Stimulated activated naive B cell treated with anti-CD40 and anti-IgM and Interleukin-4, amounts not matched to agents 10 μg/mL and 1 μg/mL and 100 μg/mL, for 72 hours (primary cell): ENCODE measurements at regions not wholly inside any gene's neighbourhood (a gene's known extent, or its start where the extent isn't known, plus 50 kb on each side); places are given as distances from the start of the nearest gene placed in this dataset.
A peak's percentile ranks its signal among the peaks of the same experiment; 100 is the strongest.
"Not testable (repeated sequence)": the region's sequence is repeated elsewhere in the genome, so short reads cannot be mapped to it uniquely, and the experiment has no call there.

Experiments used
- ATAC-seq, 2 donors: fragments of 150-1000 bp; cut with Tn5 transposase; replicated peaks; 2 replicates each; pipeline ENCODE4 v1.10.0; 2021; ENCODE audit warnings: moderate library complexity in 1 of 2
- DNase-seq: peaks from one replicate; pipeline ENCODE4 v3.0.0; 2021
- H3K27ac Mint-ChIP-seq: one replicate; pipeline ENCODE4 v1.8.0; 2022; ENCODE audit warnings: mild to moderate bottlenecking, mixed read lengths
- H3K27me3 Mint-ChIP-seq, 2 donors: one replicate each; pipeline ENCODE4 v1.8.0; 2022; ENCODE audit warnings: mixed read lengths in 2 of 2
- H3K36me3 Mint-ChIP-seq, 2 donors: one replicate each; pipeline ENCODE4 v1.8.0; 2022; ENCODE audit warnings: mixed read lengths in 2 of 2, mild to moderate bottlenecking in 1 of 2
- H3K4me1 Mint-ChIP-seq, 2 donors: one replicate each; pipeline ENCODE4 v1.8.0; 2022; ENCODE audit warnings: mixed read lengths in 2 of 2, mild to moderate bottlenecking in 1 of 2
- H3K4me3 Mint-ChIP-seq, 2 donors: one replicate each; pipeline ENCODE4 v1.8.0; 2022; ENCODE audit warnings: mild to moderate bottlenecking in 2 of 2, mixed read lengths in 2 of 2, moderate library complexity in 1 of 2
- H3K9me3 Mint-ChIP-seq, 2 donors: one replicate each; pipeline ENCODE4 v1.8.0; 2022; ENCODE audit warnings: mixed read lengths in 2 of 2, mild to moderate bottlenecking in 1 of 2

DNA sequence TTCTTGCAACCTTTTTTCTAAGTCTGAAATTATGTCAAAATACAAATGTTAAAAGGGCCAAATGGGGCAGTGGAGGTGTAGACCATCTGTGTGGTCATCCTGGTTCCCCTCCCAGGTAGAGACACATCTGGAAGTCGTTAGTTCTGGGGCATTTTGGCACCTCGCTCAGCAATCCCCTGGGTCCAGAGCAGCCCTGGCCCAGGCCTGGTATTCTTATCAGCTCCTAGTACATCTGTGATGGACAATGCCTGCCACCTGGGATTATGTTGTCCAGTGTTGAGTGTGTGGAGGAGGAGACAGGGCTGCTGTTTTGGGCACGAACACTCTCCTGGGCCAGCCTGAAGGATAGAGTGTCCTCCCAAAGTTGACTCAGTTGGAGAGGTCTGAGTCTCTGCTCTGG, 74.8 kb downstream of the GADD45G start:
- ATAC-seq (no peak), DNase-seq (no peak)
- Mint-ChIP-seq H3K9me3 (no peaks in the 10 kb centered on the region), H3K4me3 (no peak overlapping the region), H3K27me3 (no peaks in the 10 kb centered on the region), H3K36me3 (no peaks in the 10 kb centered on the region), H3K4me1 (peaks cover 4 to 7% of the 10 kb centered on the region in 2 donors), H3K27ac (no peak overlapping the region)

GRCh38 chr9:89680547-89681467, 76.0 kb downstream of the GADD45G start:
- H3K4me3 Mint-ChIP-seq, result no peak overlapping the region
- no peak for ATAC-seq
- no peak for DNase-seq
- H3K27me3 Mint-ChIP-seq, result no peaks in the 10 kb centered on the region
- peaks cover 4 to 7% of the 10 kb centered on the region in 2 donors for H3K4me1 Mint-ChIP-seq
- no peaks in the 10 kb centered on the region for H3K9me3 Mint-ChIP-seq
- H3K27ac Mint-ChIP-seq, result no peak overlapping the region
- H3K36me3 Mint-ChIP-seq, result no peaks in the 10 kb centered on the region

GRCh38 chr9:89681468-89681859, 76.7 kb downstream of the GADD45G start:
- not testable (repeated sequence) for H3K27me3 Mint-ChIP-seq, H3K36me3 Mint-ChIP-seq, H3K27ac Mint-ChIP-seq, DNase-seq, H3K9me3 Mint-ChIP-seq, H3K4me3 Mint-ChIP-seq, H3K4me1 Mint-ChIP-seq, ATAC-seq

GRCh38 chr9:89683626-89684025, 78.8 kb downstream of the GADD45G start:
- no peak overlapping the region for H3K27ac Mint-ChIP-seq
- DNase-seq (no peak), ATAC-seq (no peak)
- peaks cover 0 to 6% of the 10 kb centered on the region in 2 donors for H3K27me3 Mint-ChIP-seq
- H3K9me3 Mint-ChIP-seq, result no peaks in the 10 kb centered on the region
- no peaks in the 10 kb centered on the region for H3K36me3 Mint-ChIP-seq
- no peak overlapping the region for H3K4me3 Mint-ChIP-seq
- H3K4me1 Mint-ChIP-seq, result peaks cover 4 to 7% of the 10 kb centered on the region in 2 donors

- Mint-ChIP-seq H3K27ac (no peak overlapping the region), H3K36me3 (no peaks in the 10 kb centered on the region), H3K4me1 (peaks cover 4 to 7% of the 10 kb centered on the region in 2 donors), H3K4me3 (no peak overlapping the region), H3K27me3 (peaks cover 0 to 6% of the 10 kb centered on the region in 2 donors), H3K9me3 (no peaks in the 10 kb centered on the region)
- ATAC-seq, result no peak
- DNase-seq, result no peak
Observed at GRCh38 chr9:89684218-89684617, 79.4 kb downstream of the GADD45G start.

GRCh38 chr9:89684912-89685636, 80.3 kb downstream of the GADD45G start:
- peaks cover 3 to 6% of the 10 kb centered on the region in 2 donors for H3K4me1 Mint-ChIP-seq
- H3K27me3 Mint-ChIP-seq, result peaks cover 0 to 6% of the 10 kb centered on the region in 2 donors
- H3K9me3 Mint-ChIP-seq, result no peaks in the 10 kb centered on the region
- no peak overlapping the region for H3K27ac Mint-ChIP-seq
- no peak for ATAC-seq
- no peak for DNase-seq
- H3K36me3 Mint-ChIP-seq, result no peaks in the 10 kb centered on the region
- H3K4me3 Mint-ChIP-seq, result no peak overlapping the region

DNA sequence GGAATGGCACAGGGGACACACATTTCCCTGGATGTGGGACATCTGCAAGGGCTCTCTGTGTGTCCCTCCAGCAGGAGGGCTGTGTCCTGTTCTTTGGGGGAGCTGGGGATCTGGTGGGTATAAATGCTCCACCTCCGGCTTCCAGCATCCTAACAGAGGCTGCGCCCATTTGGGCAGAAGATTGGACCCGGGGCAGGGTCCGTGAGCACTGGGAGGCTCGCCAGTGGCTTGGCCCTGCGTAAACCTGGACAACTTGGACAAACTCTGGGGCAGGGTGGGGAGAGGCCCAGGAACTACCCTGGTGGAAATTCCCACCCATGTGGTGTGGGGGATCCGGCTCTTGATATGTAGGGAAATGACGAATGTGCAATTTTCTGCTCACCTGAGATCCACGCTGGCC, 80.9 kb downstream of the GADD45G start:
- Mint-ChIP-seq H3K27me3 (peaks cover 0 to 6% of the 10 kb centered on the region in 2 donors), H3K4me3 (no peak overlapping the region), H3K36me3 (no peaks in the 10 kb centered on the region), H3K9me3 (no peaks in the 10 kb centered on the region), H3K4me1 (peaks cover 4% of the 10 kb centered on the region in 2 donors), H3K27ac (no peak overlapping the region)
- DNase-seq, result no peak
- no peak for ATAC-seq

- peaks cover 8% of the 10 kb centered on the region in 2 donors for H3K4me1 Mint-ChIP-seq
- no peak overlapping the region for H3K4me3 Mint-ChIP-seq
- no peaks in the 10 kb centered on the region for H3K36me3 Mint-ChIP-seq
- H3K27ac Mint-ChIP-seq, result no peak overlapping the region
- H3K9me3 Mint-ChIP-seq, result no peaks in the 10 kb centered on the region
- DNase-seq, result no peak
- ATAC-seq, result no peak
- peaks cover 0 to 6% of the 10 kb centered on the region in 2 donors for H3K27me3 Mint-ChIP-seq
Observed at GRCh38 chr9:89686126-89686525, 81.3 kb downstream of the GADD45G start.

GRCh38 chr9:89686621-89687020, 81.8 kb downstream of the GADD45G start:
- Mint-ChIP-seq H3K27me3 (peaks cover 0 to 6% of the 10 kb centered on the region in 2 donors), H3K27ac (no peak overlapping the region), H3K4me3 (no peak overlapping the region), H3K36me3 (no peaks in the 10 kb centered on the region), H3K4me1 (peaks cover 11 to 13% of the 10 kb centered on the region in 2 donors), H3K9me3 (no peaks in the 10 kb centered on the region)
- DNase-seq (no peak), ATAC-seq (no peak)

DNA sequence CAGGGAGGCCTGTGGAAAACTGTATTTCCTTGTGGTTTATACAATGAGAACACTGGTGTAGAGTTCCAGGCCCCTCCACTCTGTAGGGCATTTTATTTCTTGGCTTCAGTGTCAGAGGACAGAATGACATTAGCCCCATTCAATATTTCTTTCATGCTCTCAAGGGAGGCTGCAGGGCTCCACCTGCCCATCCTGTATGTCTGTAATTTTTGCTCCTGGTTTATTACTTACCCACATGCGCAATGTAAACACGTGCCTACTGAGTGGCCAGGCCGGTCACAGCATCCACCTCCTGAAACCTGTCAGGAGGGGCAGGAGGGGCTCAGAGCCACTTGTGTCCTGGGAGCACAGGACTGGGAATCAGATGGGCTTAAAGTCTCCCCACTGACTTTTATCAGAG, 82.4 kb downstream of the GADD45G start:
- Mint-ChIP-seq H3K9me3 (no peaks in the 10 kb centered on the region), H3K4me1 (peaks cover 13 to 16% of the 10 kb centered on the region in 2 donors), H3K36me3 (no peaks in the 10 kb centered on the region), H3K27me3 (peaks cover 0 to 6% of the 10 kb centered on the region in 2 donors), H3K4me3 (no peak overlapping the region), H3K27ac (no peak overlapping the region)
- no peak for ATAC-seq
- no peak for DNase-seq

DNA sequence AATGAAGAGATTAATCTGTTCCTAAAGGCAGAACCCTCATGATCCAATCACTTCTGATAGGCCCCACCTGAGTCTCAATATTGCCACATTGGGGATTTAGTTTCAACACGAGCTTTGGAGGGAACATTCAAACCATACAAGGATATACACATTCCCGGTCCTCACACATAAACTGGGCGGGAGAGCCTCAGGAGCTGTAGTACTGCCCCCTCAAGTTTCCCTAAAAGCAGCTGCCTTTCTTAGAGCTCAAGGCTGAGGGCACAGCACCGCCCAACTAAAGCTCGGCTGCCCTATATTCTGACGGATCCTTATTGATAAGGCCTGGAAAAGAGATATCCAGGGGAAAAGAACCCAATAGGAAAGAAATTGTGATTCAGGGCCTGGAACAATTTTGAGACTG, 83.0 kb downstream of the GADD45G start:
- DNase-seq (no peak), ATAC-seq (no peak)
- Mint-ChIP-seq H3K9me3 (no peaks in the 10 kb centered on the region), H3K4me1 (peaks cover 13 to 16% of the 10 kb centered on the region in 2 donors), H3K27me3 (peaks cover 0 to 6% of the 10 kb centered on the region in 2 donors), H3K27ac (no peak overlapping the region), H3K36me3 (no peaks in the 10 kb centered on the region), H3K4me3 (no peak overlapping the region)

- peaks cover 0 to 11% of the 10 kb centered on the region in 2 donors for H3K27me3 Mint-ChIP-seq
- ATAC-seq, H3K27ac Mint-ChIP-seq, H3K36me3 Mint-ChIP-seq, H3K9me3 Mint-ChIP-seq, DNase-seq, H3K4me3 Mint-ChIP-seq: not testable (repeated sequence)
- H3K4me1 Mint-ChIP-seq, result peaks cover 13 to 16% of the 10 kb centered on the region in 2 donors
Observed at GRCh38 chr9:89689321-89689720, 84.5 kb downstream of the GADD45G start.

- DNase-seq, result no peak
- H3K27me3 Mint-ChIP-seq, result peaks cover 0 to 11% of the 10 kb centered on the region in 2 donors
- no peaks in the 10 kb centered on the region for H3K36me3 Mint-ChIP-seq
- H3K27ac Mint-ChIP-seq, result peak overlapping the region; percentile 78
- peak overlapping the region in 1 of 2 donors; percentile 17 for H3K4me3 Mint-ChIP-seq
- H3K4me1 Mint-ChIP-seq, result peaks cover 13 to 16% of the 10 kb centered on the region in 2 donors
- peak; percentile 96 to 98 for ATAC-seq
- no peaks in the 10 kb centered on the region for H3K9me3 Mint-ChIP-seq
Observed at GRCh38 chr9:89690334-89690912, 85.6 kb downstream of the GADD45G start.

- Mint-ChIP-seq H3K27ac (no peak overlapping the region), H3K36me3 (peaks cover 0 to 4% of the 10 kb centered on the region in 2 donors)
Observed at GRCh38 chr9:89695441-89695891, 90.7 kb downstream of the GADD45G start.

More at GRCh38 chr9:89695441-89695891, 90.7 kb downstream of the GADD45G start:
- Mint-ChIP-seq H3K27me3 (peaks cover 0 to 9% of the 10 kb centered on the region in 2 donors), H3K4me3 (no peak overlapping the region), H3K9me3 (no peaks in the 10 kb centered on the region), H3K4me1 (peaks cover 25 to 38% of the 10 kb centered on the region in 2 donors)
- ATAC-seq (no peak), DNase-seq (no peak)
